Panc1 (cell line): ENCODE measurements at regions not wholly inside any gene's neighbourhood (a gene's known extent, or its start where the extent isn't known, plus 50 kb on each side); places are given as distances from the start of the nearest gene placed in this dataset.

Source experiments
- ATAC-seq: fragments of 200-7000 bp; cut with Tn5 transposase; 2 replicates; pipeline ENCODE4 v1.9.1; 2020; ENCODE audit warnings: mild to moderate bottlenecking, moderate library complexity
- BruUV-seq: library from RNA; stranded (reverse); fragments of 400-500 nt; replicated peaks from 2 replicates; lab custom pipeline; 2021; lab: Mats Ljungman, UMichigan
- CTCF ChIA-PET: fragments of 300-600 bp; sonication (Branson Sonifier 250); formaldehyde crosslinking; loops from one replicate; lab custom pipeline; 2022; ENCODE audit warnings: antibody characterized with exemption; lab: Charles Lee
- POLR2A ChIA-PET: fragments of 300-600 bp; sonication (Branson Sonifier 250); formaldehyde crosslinking; loops from one replicate; lab custom pipeline; 2022; ENCODE audit warnings: antibody characterized with exemption; lab: Charles Lee
- DNase-seq: peaks from one replicate; pipeline ENCODE4 v3.0.0-alpha.2; 2010; ENCODE audit warnings: low read depth, low spot score
- H3K27ac ChIP-seq: 2 replicates; pipeline ENCODE4 v1.5.1; 2011; ENCODE audit warnings: mild to moderate bottlenecking, low read length, inconsistent platforms
- H3K27me3 ChIP-seq: fragments of 200-500 bp; sonication (Bioruptor generic); 2 replicates; pipeline ENCODE4 v1.6.0; 2014; ENCODE audit warnings: low read length, inconsistent platforms; ENCODE audit not compliant: control insufficient read depth, insufficient read depth
- H3K36me3 ChIP-seq: fragments of 200-500 bp; sonication (Bioruptor generic); 2 replicates; pipeline ENCODE4 v1.5.1; 2014; ENCODE audit warnings: inconsistent platforms, mild to moderate bottlenecking, low read length, moderate library complexity; ENCODE audit not compliant: control insufficient read depth, insufficient read depth
- H3K4me1 ChIP-seq: 2 replicates; pipeline ENCODE4 v1.5.1; 2011; ENCODE audit warnings: inconsistent platforms, mild to moderate bottlenecking, low read length, moderate library complexity; ENCODE audit not compliant: control insufficient read depth, insufficient read depth
- H3K4me3 ChIP-seq, 2 experiments: 2 replicates each; pipeline ENCODE4 v1.5.1; 2011 to 2012; ENCODE audit warnings: low read depth in 2 of 2, low read length in 2 of 2, mild to moderate bottlenecking in 2 of 2, inconsistent platforms in 1 of 2, moderate library complexity in 1 of 2
- H3K9me3 ChIP-seq: fragments of 200-500 bp; sonication (Bioruptor generic); 2 replicates; pipeline ENCODE4 v1.5.1; 2014; ENCODE audit warnings: low read depth, mild to moderate bottlenecking, inconsistent platforms, low read length, moderate library complexity; ENCODE audit not compliant: control insufficient read depth, insufficient read depth
- CTCF ChIP-seq: fragments of 450-650 bp; IDR thresholded peaks from 2 replicates; pipeline ENCODE4 v1.5.1; 2017; ENCODE audit warnings: mild to moderate bottlenecking
- POLR2AphosphoS5 ChIP-seq: IDR thresholded peaks from 2 replicates; pipeline ENCODE4 v1.6.1; 2012; ENCODE audit warnings: mild to moderate bottlenecking, low read depth, low read length, moderate library complexity
- REST ChIP-seq, 2 experiments: IDR thresholded peaks; 2 replicates each; pipeline ENCODE4 v1.6.1; 2011 to 2012; ENCODE audit warnings: low read depth in 2 of 2, control low read depth in 1 of 2, low read length in 1 of 2, mild to moderate bottlenecking in 1 of 2, moderate library complexity in 1 of 2; ENCODE audit not compliant: insufficient read depth in 1 of 2
- SIN3A ChIP-seq: IDR thresholded peaks from 2 replicates; pipeline ENCODE4 v1.6.1; 2012; ENCODE audit warnings: low read depth, mild to moderate bottlenecking, low read length, moderate library complexity, borderline replicate concordance; ENCODE audit not compliant: insufficient read depth
- TCF7L2 ChIP-seq: IDR thresholded peaks from 2 replicates; pipeline ENCODE4 v1.6.1; 2011; ENCODE audit warnings: mild to moderate bottlenecking, low read depth, low read length, inconsistent platforms
- in situ Hi-C: cut with HindIII; loops from 2 replicates; pipeline ENCODE4 v1.10.0; 2016; ENCODE audit warnings: low sequenced_read_pairs, low pct_unique_long_range_greater_than_20kb
- intact Hi-C: fragments of 100-400 bp; cut with micrococcal nuclease; formaldehyde crosslinking; loops from one replicate; pipeline ENCODE4 v1.10.0; 2022; ENCODE audit not compliant: unreplicated experiment

- in situ Hi-C loops (no loop called here), intact Hi-C loops (no loop called here)
- CTCF ChIA-PET, result no interaction called here
- no peak for DNase-seq
- Histone ChIP-seq H3K27me3 (peaks cover 2% of the 10 kb centered on the region; the same call in 1 of the 2 replicates), H3K4me3 (no peak overlapping the region), H3K27ac (no peak overlapping the region), H3K36me3 (no peaks in the 10 kb centered on the region), H3K4me1 (no peaks in the 10 kb centered on the region), H3K9me3 (no peaks in the 10 kb centered on the region)
- TF ChIP-seq POLR2AphosphoS5, result no peak
- no peak for TF ChIP-seq CTCF
- TF ChIP-seq REST (IDR thresholded peaks at IDR 0.05; ENCODE audit: insufficient read depth in 1 of 2, low read depth in 2 of 2, low read length in 1 of 2), result no peak
- TF ChIP-seq TCF7L2, result no peak
- POLR2A ChIA-PET, result no interaction called here
- BruUV-seq, result no TSS peak
- ATAC-seq, result no peak
Measured at GRCh38 chr2:219744600-219744999, 117.2 kb downstream of the SLC4A3 start.

GRCh38 chr2:219747637-219748036, 120.2 kb downstream of the SLC4A3 start:
- H3K4me3 ChIP-seq, result no peak overlapping the region
- ChIA-PET POLR2A (no interaction called here), CTCF (no interaction called here)
- no peaks in the 10 kb centered on the region for H3K9me3 ChIP-seq
- BruUV-seq, result no TSS peak
- in situ Hi-C loops, result no loop called here
- intact Hi-C loops, result no loop called here
- no peak for ATAC-seq
- H3K27me3 ChIP-seq, result peaks cover 2% of the 10 kb centered on the region; the same call in 1 of the 2 replicates
- no peaks in the 10 kb centered on the region for H3K4me1 ChIP-seq
- TF ChIP-seq SIN3A (no peak), REST (IDR thresholded peaks at IDR 0.05; ENCODE audit: insufficient read depth in 1 of 2, low read depth in 2 of 2, low read length in 1 of 2) (no peak), CTCF (no peak), POLR2AphosphoS5 (no peak), TCF7L2 (no peak)
- no peaks in the 10 kb centered on the region for H3K36me3 ChIP-seq
- no peak overlapping the region for H3K27ac ChIP-seq
- DNase-seq, result no peak
